NCI-H345 (cell line): ENCODE measurements at regions not wholly inside any gene's neighbourhood (a gene's known extent, or its start where the extent isn't known, plus 50 kb on each side); places are given as distances from the start of the nearest gene placed in this dataset.
"Not testable (repeated sequence)": the region's sequence is repeated elsewhere in the genome, so short reads cannot be mapped to it uniquely, and the experiment has no call there.

Experiments
- DNase-seq: peaks from one replicate; lab custom pipeline; 2025; lab: John Stamatoyannopoulos, UW

DNA sequence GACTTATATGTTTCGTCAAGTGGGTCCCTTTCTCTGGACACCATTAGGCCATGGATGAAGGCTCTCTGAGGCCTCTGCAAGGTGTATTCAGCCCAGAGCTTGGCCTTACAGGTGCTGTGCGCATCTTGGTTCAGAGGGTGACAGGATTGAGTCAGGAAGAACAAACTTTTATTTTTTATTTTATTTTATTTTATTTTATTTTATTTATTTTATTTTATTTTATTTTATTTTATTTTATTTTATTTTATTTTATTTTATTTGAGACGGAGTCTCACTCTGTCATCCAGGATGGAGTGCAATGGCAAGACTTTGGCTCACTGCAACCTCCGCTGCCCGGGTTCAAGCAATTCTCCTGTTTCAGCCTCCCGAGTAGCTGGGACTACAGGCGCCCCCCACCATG lies 370.4 kb upstream of the CLNK start:
- DNase-seq = not testable (repeated sequence)

DNA sequence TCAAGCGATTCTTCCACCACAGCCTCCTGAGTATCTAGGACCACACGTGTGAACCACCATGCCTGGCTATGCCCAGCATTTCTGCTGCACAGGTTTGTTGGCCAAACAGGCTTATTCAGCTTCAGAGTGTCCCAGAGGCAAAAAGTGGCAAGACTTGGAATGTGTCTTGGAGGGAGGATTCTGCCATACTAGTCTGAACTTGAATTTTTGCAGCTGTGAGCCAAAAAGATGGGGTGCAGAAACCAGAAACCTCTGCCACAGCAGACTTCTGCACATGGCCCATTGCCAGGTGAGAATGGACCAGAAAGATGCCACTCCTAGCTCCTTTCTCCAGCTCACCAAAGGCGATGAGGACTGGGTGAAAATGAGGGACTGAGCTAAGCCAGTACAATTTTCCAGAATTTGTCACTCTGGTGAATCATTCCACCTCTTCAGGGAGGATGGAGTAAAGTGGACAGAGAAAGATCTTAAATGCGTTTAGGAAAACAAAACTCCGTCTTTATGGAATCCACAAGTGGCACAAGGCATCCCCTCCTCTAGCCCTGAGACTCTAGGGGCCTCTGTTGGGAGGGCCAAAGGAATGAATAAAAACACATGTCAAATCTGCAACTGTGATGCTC lies 369.1 kb upstream of the CLNK start:
- no peak for DNase-seq

DNA sequence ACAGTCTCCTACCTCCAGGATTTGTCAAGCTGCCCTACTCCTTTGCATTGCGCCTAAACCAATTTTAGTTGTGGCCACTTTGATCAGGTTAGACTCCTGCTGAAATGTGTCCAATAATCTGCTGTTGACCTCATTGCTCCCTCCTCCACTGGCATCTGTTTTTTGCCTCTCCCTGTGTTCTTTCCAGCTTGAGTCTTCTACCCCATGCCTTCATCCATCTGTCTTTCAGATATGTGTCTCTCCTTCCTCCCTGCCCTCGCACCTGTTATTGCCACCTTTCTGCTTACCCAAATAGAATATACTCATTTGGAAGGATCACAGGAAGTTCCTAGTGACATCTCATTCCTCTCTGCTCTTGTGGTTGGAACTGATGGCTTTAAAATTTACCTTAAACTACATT lies 366.6 kb upstream of the CLNK start:
- DNase-seq = no peak

DNA sequence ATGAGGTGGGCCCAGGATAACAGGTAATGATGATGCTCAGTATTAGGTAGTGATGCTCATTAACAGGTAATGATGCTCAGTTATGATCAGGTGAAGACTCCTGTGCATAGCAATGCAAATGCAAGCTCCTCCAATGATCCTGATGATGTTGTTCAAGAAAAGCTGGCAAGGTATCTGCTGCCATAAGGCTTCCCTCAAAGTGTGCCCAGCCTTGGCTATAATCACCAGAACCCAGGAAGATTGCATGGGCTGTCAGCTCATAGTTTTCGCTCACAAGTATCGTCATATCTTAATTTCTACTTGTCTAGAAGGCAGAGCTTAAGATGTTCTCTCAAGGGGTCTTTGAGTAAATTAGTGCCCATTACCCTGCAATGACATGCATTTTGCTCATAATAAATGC lies 366.2 kb upstream of the CLNK start:
- no peak for DNase-seq

DNA sequence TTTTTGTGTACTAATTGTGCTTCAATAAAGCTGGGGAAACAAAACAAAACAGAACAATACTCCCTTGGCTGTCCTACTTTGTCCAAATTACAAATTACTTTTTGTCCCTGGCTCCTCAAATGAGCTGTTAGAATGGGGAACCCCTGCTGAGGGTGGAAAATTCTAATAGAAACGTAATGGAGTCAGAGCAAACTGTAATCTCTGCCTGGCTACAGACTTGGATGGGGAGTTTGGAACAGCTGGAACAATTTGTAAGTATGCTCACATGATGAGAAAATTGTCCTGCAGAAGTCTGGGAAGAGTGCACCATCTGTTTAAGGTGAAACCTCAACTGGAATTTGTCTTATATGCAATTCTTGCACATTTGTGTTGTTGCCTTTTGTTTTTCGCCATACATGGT lies 364.4 kb upstream of the CLNK start:
- no peak for DNase-seq

DNA sequence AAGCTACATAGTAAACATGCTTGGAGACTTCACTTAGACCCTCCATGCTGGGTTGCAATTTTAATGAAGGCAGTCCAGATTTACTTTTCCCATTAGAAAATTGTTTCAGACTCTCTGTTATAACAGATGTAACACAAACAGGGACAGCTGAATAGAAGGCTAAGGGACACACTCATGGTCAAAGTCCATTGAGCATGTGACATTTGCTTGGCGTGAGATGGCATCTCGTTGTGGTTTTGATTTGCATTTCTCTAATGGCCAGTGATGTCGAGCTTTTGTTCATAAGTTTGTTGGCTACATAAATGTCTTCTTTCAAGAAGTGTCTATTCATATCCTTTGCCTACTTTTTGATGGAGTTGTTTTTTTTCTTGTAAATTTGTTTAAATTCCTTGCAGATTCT lies 358.2 kb upstream of the CLNK start:
- no peak for DNase-seq

DNA sequence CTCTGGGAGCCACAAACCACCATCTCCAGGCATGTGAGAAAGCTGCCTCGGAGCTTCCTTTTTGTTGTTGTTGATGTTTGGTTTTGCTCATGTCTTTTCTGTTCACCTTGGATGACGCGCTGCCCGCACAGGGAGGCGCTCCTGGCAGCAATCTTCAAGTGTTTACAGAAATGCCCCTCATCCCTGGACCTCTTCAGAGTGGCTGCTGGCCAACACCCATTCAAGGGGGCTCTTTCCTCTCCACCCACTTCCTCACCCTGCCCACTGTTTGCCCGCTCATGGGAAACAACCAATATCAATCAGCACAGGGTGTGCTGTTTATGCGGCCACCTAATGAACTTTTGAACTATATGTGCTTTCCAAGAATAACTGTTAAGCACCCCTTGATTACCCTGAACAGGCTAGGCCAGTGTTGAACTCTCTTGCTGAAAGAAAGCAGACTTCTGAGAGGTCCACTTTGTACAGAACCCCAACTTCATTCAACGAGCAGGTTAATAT lies 355.1 kb upstream of the CLNK start:
- DNase-seq = no peak

DNA sequence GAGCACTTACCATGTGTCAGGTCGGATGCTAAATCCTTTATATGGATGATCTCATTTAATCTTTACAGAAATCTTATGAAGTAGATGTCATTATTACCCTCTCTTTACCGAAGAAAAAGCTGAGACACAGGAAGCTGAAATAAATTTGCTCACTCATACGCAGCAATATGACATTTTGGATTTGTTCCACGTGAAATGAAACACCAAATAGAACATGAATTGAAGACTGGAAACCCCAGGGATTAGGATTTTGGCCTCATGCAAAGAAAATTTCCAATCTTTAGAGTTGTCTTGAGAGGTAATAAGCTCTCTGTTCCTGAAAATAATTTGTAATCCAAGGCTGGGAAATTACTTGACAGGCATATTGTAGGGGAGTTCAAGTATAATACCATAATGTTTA lies 354.4 kb upstream of the CLNK start:
- no peak for DNase-seq

DNA sequence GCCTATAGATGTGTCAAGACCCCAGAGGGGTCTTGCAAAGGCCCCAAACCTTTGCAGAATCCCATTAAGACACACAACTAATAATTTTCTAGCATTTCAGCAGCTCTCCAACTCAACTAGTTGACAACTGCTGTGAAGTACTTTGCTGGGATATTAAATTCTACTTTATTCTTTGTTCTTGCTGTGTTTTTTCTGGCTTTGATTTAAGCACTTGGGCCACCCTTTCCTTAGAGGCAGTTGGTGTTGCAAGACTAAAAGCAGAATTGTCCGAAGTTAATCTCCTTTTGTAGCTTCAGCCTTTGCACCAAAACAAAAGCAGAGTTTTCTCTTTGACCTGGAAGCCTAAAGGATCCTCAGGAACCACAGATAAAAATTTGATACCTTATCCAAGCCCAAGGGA lies 353.1 kb upstream of the CLNK start:
- DNase-seq = no peak

DNA sequence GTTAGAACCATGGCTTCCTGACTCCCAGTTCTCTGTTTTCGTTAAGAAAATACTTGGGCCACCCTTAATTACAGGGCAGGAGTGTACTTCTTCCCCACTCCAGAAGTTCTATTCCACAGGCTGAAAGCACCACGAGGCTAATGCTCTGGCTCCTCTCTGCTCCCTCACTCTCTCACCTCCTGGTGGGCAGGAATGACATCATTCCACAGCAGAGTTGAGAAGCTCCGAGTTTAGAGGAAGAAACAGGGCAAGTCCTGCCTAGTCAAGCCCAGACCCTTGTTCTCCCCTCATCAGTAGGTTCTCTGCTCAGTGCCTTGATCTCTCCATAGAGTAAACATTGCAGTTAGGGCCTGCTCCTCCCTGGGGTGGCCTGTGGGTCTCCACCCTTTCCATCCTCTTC lies 343.8 kb upstream of the CLNK start:
- DNase-seq = no peak

DNA sequence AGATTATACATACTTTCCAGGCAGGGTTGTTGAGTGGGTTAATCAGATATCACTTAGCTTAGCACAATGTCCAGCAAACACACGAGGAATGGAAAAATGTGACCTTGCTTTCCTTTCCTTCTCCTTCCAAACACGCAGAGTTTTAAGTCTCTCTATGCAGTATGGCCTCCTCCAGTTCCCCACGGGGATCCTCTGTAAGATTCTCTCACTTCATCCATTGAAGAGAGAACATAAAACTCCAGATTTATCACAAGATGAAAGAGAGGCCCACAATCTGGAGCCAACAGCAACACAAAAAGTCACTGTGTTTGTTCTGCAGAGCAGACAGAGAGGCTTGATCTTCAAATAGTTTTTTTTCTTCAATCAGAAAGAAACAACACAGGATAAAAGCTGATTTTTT lies 336.8 kb upstream of the CLNK start:
- DNase-seq = no peak

DNA sequence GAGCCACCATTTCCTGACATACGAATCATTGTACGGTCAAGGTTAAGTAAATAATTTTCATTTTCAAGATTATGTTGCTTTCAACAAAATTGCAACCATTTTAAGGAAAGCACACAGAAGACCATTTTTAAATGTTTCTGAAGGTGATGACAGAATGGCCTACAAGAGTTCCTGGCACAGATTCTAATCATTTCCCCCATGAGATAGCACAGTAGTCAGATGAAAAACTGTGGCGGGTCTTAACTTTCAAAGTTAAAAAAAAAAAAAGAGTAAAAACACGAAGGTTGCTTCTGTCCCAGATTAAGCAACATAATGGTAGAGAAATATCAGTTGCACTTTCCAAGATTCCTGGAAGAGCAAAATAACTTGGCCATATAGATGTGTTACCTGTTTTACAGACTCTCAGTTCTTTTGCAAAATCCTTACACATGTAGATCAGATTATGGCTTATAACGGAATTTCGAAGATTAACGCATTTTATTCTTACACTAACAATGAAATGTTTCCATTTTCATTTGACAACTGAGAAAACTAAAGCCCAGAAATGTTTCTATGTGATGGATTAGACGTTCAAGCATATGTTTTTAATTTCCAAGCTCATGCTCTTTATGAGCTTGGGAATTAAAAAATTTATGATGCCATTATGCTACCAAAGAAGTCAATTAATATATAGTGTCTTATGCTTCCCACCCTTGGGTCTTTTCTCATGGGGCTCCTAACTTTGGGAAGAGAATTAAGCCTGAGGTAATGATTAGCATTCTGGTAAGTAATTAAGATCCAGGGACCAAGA lies 335.1 kb upstream of the CLNK start:
- DNase-seq = no peak

DNA sequence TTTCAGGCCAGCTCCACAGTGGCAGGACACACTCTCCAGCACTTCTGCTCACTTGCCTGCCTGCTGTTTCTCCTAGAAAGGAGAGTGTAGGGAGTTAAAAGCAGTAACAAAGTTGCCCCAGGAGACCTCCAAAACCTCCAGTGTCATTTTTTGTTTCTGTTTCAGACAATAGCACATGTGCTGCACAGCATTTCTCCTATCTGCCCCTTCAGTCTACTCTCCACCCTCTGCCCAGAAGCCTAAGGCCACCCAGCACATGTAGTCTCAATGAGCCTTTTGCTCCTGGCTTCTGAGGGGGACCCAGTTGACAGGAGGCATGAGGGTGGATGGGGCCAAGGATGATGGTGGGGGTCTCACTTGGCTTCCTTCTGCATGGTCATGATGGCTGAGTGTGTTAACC lies 329.6 kb upstream of the CLNK start:
- DNase-seq = no peak

DNA sequence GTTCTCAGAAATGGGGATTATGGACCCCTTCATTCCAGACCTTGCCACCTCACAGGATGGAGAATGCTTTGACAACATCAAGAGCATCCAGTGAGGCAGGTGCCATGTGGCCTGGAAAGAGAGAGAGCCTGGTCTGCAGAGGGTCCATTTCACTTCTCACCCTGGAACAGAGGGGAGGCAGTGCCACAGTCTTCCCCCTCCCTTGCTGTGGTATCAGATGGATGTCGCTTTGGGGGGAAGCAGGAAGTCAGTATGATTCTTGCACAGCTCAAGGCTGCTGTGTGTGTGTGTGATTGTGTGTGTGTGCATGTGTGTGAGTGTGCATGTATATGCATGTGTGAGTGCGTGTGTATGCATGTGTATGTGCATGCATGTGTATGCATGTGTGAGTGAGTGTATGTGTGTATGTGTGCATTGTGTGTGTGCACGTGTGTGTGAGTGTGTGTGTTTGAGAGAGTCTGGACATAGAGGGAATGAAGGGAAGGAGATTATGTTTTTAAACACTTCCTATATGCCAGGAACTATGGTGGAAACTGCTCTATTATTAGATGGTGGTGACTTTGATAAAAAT lies 328.6 kb upstream of the CLNK start:
- DNase-seq = no peak

DNA sequence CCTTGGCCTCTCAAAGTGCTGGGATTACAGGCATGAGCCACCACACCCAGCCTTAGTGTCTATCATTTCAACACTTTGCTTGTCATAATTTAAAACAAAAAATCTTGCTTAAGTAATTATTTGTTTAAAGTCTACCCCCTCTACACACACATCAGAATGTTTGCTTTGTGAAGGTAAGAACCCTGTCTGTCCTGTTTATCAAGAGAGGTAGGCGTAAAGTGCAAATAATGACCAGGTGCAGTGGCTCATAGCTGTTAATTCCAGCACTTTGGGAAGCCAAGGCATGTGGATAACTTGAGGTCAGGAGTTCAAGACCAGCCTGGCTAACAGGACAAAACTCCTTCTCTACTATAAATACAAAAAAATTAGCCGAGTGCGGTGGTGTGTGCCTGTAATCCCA lies 326.7 kb upstream of the CLNK start:
- no peak for DNase-seq

DNA sequence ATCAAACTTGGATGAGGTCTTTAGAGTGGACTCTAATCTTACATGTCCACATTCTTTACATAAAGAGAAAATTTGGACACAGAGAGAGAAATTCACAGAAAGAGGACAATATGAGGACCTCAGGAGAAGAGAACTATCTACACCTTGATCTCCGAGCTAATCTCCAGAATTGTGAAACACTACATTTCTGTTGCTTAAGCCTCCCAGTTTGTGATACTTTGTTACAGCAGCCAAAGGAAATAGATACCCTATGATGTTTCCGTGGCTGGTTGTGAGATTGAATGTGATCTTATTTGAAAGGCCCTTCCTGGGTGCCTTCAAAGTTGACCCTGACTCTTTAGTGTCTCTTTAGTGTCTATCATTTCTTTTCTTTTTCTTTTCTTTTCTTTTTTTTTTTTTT lies 326.1 kb upstream of the CLNK start:
- DNase-seq = no peak

DNA sequence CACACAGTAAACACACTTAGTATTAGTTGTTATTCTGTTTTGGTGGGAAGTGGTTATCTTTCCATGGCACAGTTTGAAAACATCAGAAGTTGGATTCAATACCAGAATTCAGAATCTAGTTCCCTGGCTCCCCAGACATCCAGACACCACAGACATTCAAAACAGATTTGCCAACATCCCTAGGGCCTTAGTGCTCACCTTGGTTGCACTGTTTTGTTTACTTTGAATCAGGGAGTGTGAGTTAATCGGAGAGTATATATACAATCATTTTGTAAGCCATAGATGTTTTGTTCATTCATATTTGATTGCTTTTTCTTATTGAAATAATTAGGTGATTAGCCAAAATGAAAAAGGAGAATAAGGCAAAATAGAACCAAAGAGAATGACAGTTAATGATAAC lies 324.7 kb upstream of the CLNK start:
- no peak for DNase-seq

DNA sequence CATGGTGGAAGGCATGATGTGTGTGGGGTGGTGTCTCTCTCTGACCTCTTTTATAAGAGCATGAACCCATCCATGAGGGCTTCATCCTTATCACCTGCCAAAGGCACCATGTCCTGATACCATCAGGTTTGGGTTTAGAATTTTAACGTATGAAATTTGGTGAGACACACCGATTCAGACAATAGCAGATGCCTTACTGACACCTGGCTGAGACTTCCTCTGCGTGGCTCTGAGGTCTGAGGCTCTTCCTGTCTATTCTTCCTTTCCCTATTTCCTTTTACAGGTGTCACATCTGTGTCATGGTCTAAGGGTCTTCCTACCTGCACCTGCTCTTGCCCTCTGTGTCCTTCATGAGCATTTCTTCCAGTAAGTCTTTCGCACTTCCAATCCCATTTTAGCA lies 320.7 kb upstream of the CLNK start:
- DNase-seq = no peak

DNA sequence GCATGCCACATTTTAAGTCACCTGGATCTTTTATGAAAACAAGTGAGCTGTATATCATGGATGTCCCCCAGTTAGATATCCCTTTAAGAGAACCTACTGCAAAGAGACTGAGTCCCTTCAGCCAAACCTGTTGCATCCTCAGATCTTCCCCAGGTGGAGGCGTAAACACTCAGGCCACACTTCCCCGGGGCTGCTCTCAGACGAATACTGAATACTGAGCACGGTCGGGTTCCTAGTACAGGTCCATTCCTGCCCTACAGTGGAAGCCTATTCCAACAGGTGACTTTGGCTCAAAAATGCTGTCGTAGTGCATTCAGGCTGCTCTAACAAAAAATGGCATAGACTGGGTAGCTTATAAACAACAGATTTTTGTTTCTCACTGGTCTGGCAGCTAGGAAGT lies 320.2 kb upstream of the CLNK start:
- no peak for DNase-seq

DNA sequence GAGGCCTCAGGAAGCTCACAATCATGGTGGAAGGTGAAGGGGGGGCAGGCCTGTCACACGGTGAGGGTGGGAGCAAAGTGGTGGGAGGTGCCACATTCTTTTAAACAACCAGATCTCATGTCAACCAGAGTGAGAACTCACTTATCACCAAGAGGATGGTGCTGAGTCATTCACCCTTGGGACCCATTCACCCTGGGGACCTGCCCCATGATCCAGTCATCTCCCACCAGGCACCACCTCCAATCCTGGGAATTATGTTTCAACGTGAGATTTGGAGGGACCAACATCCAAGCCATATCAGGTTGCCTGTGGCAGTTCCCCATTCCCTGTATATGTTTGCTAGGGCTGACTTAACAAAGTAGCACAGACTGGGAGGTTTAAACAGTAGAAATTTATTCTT lies 318.4 kb upstream of the CLNK start:
- DNase-seq = no peak

DNA sequence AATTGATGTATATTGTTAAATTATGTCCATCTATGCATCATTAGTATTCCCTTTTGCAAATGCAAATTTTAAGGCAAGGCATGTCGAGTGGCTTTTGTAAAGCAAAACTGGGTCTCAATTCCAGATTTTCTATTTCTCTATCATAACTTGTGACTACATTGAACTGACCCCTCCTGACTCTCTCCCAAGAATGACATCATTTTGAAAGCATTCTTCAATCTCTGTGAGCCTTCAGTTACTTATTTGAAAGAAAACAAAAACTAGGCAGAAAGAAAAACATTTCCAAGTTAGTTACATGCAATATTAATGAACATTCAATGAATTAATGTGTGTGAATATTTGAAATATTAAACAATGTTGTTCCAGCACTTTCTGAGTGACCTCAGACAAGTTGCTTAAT lies 314.3 kb upstream of the CLNK start:
- no peak for DNase-seq

DNA sequence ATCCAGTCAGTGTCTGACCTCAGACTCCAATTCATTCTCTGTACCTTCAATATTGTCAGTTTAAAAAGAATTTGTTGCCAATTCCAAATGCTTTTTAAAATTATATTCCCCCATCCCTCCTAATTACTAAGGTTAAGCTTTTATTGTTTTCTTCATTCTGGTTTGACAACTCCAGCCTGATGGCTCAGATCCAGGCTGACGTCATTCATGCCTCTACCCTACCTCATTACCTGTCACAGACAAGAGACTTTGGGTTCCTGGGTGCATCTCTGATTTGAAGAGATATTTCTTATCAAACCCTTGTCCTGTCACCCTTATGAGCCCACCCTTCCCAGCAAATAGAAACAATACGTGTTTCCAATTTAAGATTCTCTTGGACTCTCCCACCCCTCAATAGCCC lies 300.2 kb upstream of the CLNK start:
- DNase-seq = no peak

DNA sequence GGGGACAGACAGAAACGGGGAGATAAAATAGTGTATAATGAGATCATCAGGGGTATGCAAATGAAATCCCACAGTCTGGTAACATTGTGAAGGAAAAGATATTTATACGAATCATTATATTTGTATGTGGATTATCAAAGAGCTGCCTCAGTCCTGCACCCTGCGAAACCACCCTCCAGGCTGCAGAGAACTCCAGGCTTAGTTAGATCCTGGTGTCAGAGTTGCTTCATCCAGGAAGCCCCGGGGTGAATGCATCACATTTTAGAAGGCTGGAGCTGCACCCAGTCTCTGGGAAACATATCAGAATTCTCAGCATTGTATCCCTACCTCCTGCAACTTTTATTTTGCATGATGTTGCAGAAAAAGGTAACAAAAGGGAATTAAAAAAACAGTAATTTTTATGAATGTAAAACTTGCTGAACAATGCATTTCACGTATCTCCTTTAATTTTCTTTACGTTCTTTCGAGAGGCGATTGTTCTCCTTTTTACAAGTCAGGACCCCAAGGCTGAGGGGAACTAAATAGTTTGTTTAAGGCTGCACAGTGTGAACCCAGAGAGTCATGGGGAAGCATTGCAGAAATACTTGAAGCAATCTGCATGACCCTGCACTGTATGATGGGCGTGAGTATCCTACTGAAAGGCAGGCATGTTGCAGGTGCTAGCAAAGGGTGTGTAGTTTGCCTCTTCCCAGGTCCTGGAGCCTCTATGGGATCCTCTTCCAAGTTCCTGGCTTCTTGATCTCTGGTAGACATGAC lies 299.5 kb upstream of the CLNK start:
- no peak for DNase-seq
